ENCODE measurements at regions not wholly inside any gene's neighbourhood (a gene's known extent, or its start where the extent isn't known, plus 50 kb on each side); places are given as distances from the start of the nearest gene placed in this dataset.
"Not testable (repeated sequence)": the region's sequence is repeated elsewhere in the genome, so short reads cannot be mapped to it uniquely, and the experiment has no call there.

- not testable (repeated sequence) for H3K27me3 Mint-ChIP-seq; H3K4me1 Mint-ChIP-seq; H3K27ac Mint-ChIP-seq; ATAC-seq (ENCODE audit: low read depth in 2 of 2); H3K4me3 Mint-ChIP-seq; DNase-seq
- H3K9me3 Mint-ChIP-seq: peaks cover 6 to 15% (median 9%) of the 10 kb centered on the region in 7 donors
- H3K36me3 Mint-ChIP-seq: peaks cover 5 to 10% of the 10 kb centered on the region in 2 donors
These were observed 80.6 kb upstream of the ST3GAL5 start for GRCh38 chr2:85969367-85969766.

- not testable (repeated sequence) for H3K27me3 Mint-ChIP-seq; H3K4me1 Mint-ChIP-seq; H3K9me3 Mint-ChIP-seq; DNase-seq; ATAC-seq (ENCODE audit: low read depth in 2 of 2); H3K36me3 Mint-ChIP-seq; H3K4me3 Mint-ChIP-seq
- H3K27ac Mint-ChIP-seq: peak overlapping the region in 1 of 6 donors; percentile 58
These were observed 77.0 kb upstream of the ST3GAL5 start for GRCh38 chr2:85965770-85966169.

- not testable (repeated sequence) for H3K4me3 Mint-ChIP-seq, H3K27ac Mint-ChIP-seq
These were observed 75.1 kb upstream of the ST3GAL5 start for GRCh38 chr2:85963747-85964418.

GRCh38 chr2:85963068-85963467, 74.3 kb upstream of the ST3GAL5 start:
- Mint-ChIP-seq H3K27ac (no peak overlapping the region), H3K36me3 (no peaks in the 10 kb centered on the region), H3K27me3 (no peaks in the 10 kb centered on the region), H3K9me3 (peaks cover 0 to 8% (median 4%) of the 10 kb centered on the region in 7 donors), H3K4me3 (peak overlapping the region in 2 of 8 donors; percentile 15 to 25), H3K4me1 (peaks cover 0 to 2% (median 0%) of the 10 kb centered on the region in 3 donors)
- ATAC-seq (ENCODE audit: low read depth in 2 of 2): no peak
- DNase-seq: no peak

More at GRCh38 chr2:85963747-85964418, 75.1 kb upstream of the ST3GAL5 start:
- not testable (repeated sequence) for H3K27me3 Mint-ChIP-seq; H3K36me3 Mint-ChIP-seq; H3K9me3 Mint-ChIP-seq; H3K4me1 Mint-ChIP-seq; DNase-seq; ATAC-seq (ENCODE audit: low read depth in 2 of 2)

GRCh38 chr2:85961754-85962153, 73.0 kb upstream of the ST3GAL5 start:
- ATAC-seq (ENCODE audit: low read depth in 2 of 2): no peak
- H3K36me3 Mint-ChIP-seq: no peaks in the 10 kb centered on the region
- no peak for DNase-seq
- H3K27me3 Mint-ChIP-seq: no peaks in the 10 kb centered on the region
- H3K4me3 Mint-ChIP-seq: no peak overlapping the region
- peaks cover 0 to under 1% (median 0%) of the 10 kb centered on the region in 3 donors for H3K4me1 Mint-ChIP-seq
- H3K9me3 Mint-ChIP-seq: peaks cover 0 to 8% (median 4%) of the 10 kb centered on the region in 7 donors
- H3K27ac Mint-ChIP-seq: no peak overlapping the region

- Mint-ChIP-seq H3K36me3 (no peaks in the 10 kb centered on the region), H3K4me3 (no peak overlapping the region), H3K9me3 (peaks cover 0 to 8% (median 4%) of the 10 kb centered on the region in 7 donors)
These were observed 72.3 kb upstream of the ST3GAL5 start for GRCh38 chr2:85961053-85961452.

GRCh38 chr2:85959826-85960225, 71.0 kb upstream of the ST3GAL5 start:
- no peak for ATAC-seq (ENCODE audit: low read depth in 2 of 2)
- Mint-ChIP-seq H3K4me3 (no peak overlapping the region), H3K9me3 (peaks cover 0 to 8% (median 0%) of the 10 kb centered on the region in 7 donors), H3K27ac (no peak overlapping the region), H3K4me1 (peaks cover 0 to 3% (median 0%) of the 10 kb centered on the region in 3 donors), H3K27me3 (no peaks in the 10 kb centered on the region), H3K36me3 (no peaks in the 10 kb centered on the region)
- DNase-seq: no peak

More at GRCh38 chr2:85961053-85961452, 72.3 kb upstream of the ST3GAL5 start:
- ATAC-seq (ENCODE audit: low read depth in 2 of 2): no peak
- no peaks in the 10 kb centered on the region for H3K4me1 Mint-ChIP-seq
- no peak for DNase-seq
- H3K27ac Mint-ChIP-seq: no peak overlapping the region
- H3K27me3 Mint-ChIP-seq: no peaks in the 10 kb centered on the region

GRCh38 chr2:85959185-85959584, 70.4 kb upstream of the ST3GAL5 start:
- no peaks in the 10 kb centered on the region for H3K36me3 Mint-ChIP-seq
- H3K4me3 Mint-ChIP-seq: no peak overlapping the region
- no peaks in the 10 kb centered on the region for H3K27me3 Mint-ChIP-seq
- no peak for DNase-seq
- peaks cover 0 to 4% (median 0%) of the 10 kb centered on the region in 3 donors for H3K4me1 Mint-ChIP-seq
- H3K9me3 Mint-ChIP-seq: peaks cover 0 to 8% (median 0%) of the 10 kb centered on the region in 7 donors
- H3K27ac Mint-ChIP-seq: no peak overlapping the region
- no peak for ATAC-seq (ENCODE audit: low read depth in 2 of 2)

- H3K9me3 Mint-ChIP-seq: peaks cover 0 to 8% (median 0%) of the 10 kb centered on the region in 7 donors
- no peak overlapping the region for H3K27ac Mint-ChIP-seq
- no peaks in the 10 kb centered on the region for H3K27me3 Mint-ChIP-seq
- no peak overlapping the region for H3K4me3 Mint-ChIP-seq
- no peaks in the 10 kb centered on the region for H3K36me3 Mint-ChIP-seq
- H3K4me1 Mint-ChIP-seq: peaks cover 0 to 4% (median 0%) of the 10 kb centered on the region in 3 donors
- ATAC-seq (ENCODE audit: low read depth in 2 of 2) (no peak), DNase-seq (no peak)
These were observed 69.9 kb upstream of the ST3GAL5 start for GRCh38 chr2:85958731-85959130.

GRCh38 chr2:85957256-85957655, 68.5 kb upstream of the ST3GAL5 start:
- H3K4me3 Mint-ChIP-seq: no peak overlapping the region
- no peaks in the 10 kb centered on the region for H3K27me3 Mint-ChIP-seq
- no peaks in the 10 kb centered on the region for H3K36me3 Mint-ChIP-seq
- no peak for ATAC-seq (ENCODE audit: low read depth in 2 of 2)
- H3K9me3 Mint-ChIP-seq: peaks cover 0 to 7% (median 0%) of the 10 kb centered on the region in 7 donors
- H3K27ac Mint-ChIP-seq: no peak overlapping the region
- peaks cover 0 to 8% (median 0%) of the 10 kb centered on the region in 3 donors for H3K4me1 Mint-ChIP-seq
- DNase-seq: no peak

- DNase-seq (no peak), ATAC-seq (ENCODE audit: low read depth in 2 of 2) (no peak)
- H3K9me3 Mint-ChIP-seq: peaks cover 0 to 5% (median 0%) of the 10 kb centered on the region in 7 donors
- peaks cover 0 to 12% (median 2%) of the 10 kb centered on the region in 3 donors for H3K4me1 Mint-ChIP-seq
- no peak overlapping the region for H3K4me3 Mint-ChIP-seq
- H3K27me3 Mint-ChIP-seq: no peaks in the 10 kb centered on the region
- no peaks in the 10 kb centered on the region for H3K36me3 Mint-ChIP-seq
- no peak overlapping the region for H3K27ac Mint-ChIP-seq
These were observed 67.9 kb upstream of the ST3GAL5 start for GRCh38 chr2:85956646-85957039.

GRCh38 chr2:85954590-85955458, 66.0 kb upstream of the ST3GAL5 start:
- ATAC-seq (ENCODE audit: low read depth in 2 of 2) (no peak), DNase-seq (no peak)
- Mint-ChIP-seq H3K4me3 (no peak overlapping the region), H3K9me3 (no peaks in the 10 kb centered on the region), H3K36me3 (no peaks in the 10 kb centered on the region), H3K4me1 (peaks cover 0 to 14% (median 2%) of the 10 kb centered on the region in 3 donors), H3K27ac (peak overlapping the region in 1 of 6 donors; percentile 36), H3K27me3 (no peaks in the 10 kb centered on the region)

GRCh38 chr2:85954192-85954589, 65.4 kb upstream of the ST3GAL5 start:
- no peaks in the 10 kb centered on the region for H3K36me3 Mint-ChIP-seq
- peaks cover 0 to 14% (median 2%) of the 10 kb centered on the region in 3 donors for H3K4me1 Mint-ChIP-seq
- no peak for DNase-seq
- ATAC-seq (ENCODE audit: low read depth in 2 of 2): no peak
- no peak overlapping the region for H3K4me3 Mint-ChIP-seq
- H3K27me3 Mint-ChIP-seq: no peaks in the 10 kb centered on the region
- H3K9me3 Mint-ChIP-seq: peaks cover 0 to 2% (median 0%) of the 10 kb centered on the region in 7 donors
- no peak overlapping the region for H3K27ac Mint-ChIP-seq
